Stimulated activated naive B cell treated with anti-CD40 and anti-IgM and Interleukin-4, amounts not matched to agents 10 μg/mL and 1 μg/mL and 100 μg/mL, for 72 hours (primary cell): ENCODE measurements at regions not wholly inside any gene's neighbourhood (a gene's known extent, or its start where the extent isn't known, plus 50 kb on each side); places are given as distances from the start of the nearest gene placed in this dataset.
A peak's percentile ranks its signal among the peaks of the same experiment; 100 is the strongest.

Source experiments
- ATAC-seq, 2 donors: fragments of 150-1000 bp; cut with Tn5 transposase; replicated peaks; 2 replicates each; pipeline ENCODE4 v1.10.0; 2021; ENCODE audit warnings: moderate library complexity in 1 of 2
- DNase-seq: peaks from one replicate; pipeline ENCODE4 v3.0.0; 2021
- H3K27ac Mint-ChIP-seq: one replicate; pipeline ENCODE4 v1.8.0; 2022; ENCODE audit warnings: mild to moderate bottlenecking, mixed read lengths
- H3K27me3 Mint-ChIP-seq, 2 donors: one replicate each; pipeline ENCODE4 v1.8.0; 2022; ENCODE audit warnings: mixed read lengths in 2 of 2
- H3K36me3 Mint-ChIP-seq, 2 donors: one replicate each; pipeline ENCODE4 v1.8.0; 2022; ENCODE audit warnings: mixed read lengths in 2 of 2, mild to moderate bottlenecking in 1 of 2
- H3K4me1 Mint-ChIP-seq, 2 donors: one replicate each; pipeline ENCODE4 v1.8.0; 2022; ENCODE audit warnings: mixed read lengths in 2 of 2, mild to moderate bottlenecking in 1 of 2
- H3K4me3 Mint-ChIP-seq, 2 donors: one replicate each; pipeline ENCODE4 v1.8.0; 2022; ENCODE audit warnings: mild to moderate bottlenecking in 2 of 2, mixed read lengths in 2 of 2, moderate library complexity in 1 of 2
- H3K9me3 Mint-ChIP-seq, 2 donors: one replicate each; pipeline ENCODE4 v1.8.0; 2022; ENCODE audit warnings: mixed read lengths in 2 of 2, mild to moderate bottlenecking in 1 of 2

DNA sequence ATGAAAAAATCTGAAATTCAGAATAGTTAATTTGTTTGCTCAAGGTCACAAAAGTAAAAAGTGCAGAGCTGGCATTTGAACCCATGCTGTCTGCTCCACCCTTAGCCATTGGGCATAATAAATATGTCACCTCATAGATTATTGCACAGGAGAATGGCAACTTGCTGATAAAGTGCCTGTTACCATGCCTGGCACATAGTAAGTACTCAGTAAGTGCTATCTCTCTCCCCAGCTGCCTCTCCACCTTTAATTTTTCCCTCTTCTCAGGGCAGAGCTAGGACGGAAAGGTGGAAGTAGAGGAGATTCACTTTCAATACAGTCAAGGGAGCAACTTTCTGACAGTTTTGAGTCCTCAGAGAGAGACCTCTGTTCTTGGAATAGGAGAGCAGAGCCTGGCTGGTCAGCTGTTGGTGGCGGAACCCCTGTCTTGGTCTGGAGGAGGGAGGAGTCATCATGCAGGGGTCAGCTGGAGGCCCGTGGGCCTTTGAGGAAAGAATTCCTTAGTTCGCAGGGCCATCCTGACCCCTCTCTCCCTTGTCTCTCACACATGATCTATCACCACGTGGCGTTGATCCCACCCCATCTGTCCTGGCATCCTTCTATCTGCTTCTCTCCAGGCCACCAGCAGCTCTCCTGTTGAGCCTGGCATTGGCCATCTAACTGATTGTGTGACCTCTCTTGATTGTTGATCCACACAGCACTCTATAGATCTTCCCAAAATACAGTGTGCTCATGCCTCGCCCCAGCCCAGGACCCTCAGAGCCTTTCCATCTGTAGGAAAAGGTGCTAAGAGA, 149.3 kb downstream of the RPLP1 start:
- Mint-ChIP-seq H3K36me3 (no peaks in the 10 kb centered on the region), H3K27me3 (peaks cover 51 to 56% of the 10 kb centered on the region in 2 donors), H3K4me3 (no peak overlapping the region), H3K4me1 (peaks cover 0 to 2% of the 10 kb centered on the region in 2 donors), H3K9me3 (peaks cover 0 to 2% of the 10 kb centered on the region in 2 donors), H3K27ac (no peak overlapping the region)
- ATAC-seq (no peak), DNase-seq (no peak)

- Mint-ChIP-seq H3K36me3 (no peaks in the 10 kb centered on the region), H3K9me3 (peaks cover 0 to under 1% of the 10 kb centered on the region in 2 donors), H3K27me3 (peaks cover 54 to 58% of the 10 kb centered on the region in 2 donors), H3K4me3 (no peak overlapping the region), H3K27ac (no peak overlapping the region), H3K4me1 (peaks cover 0 to 2% of the 10 kb centered on the region in 2 donors)
- DNase-seq (no peak), ATAC-seq (no peak)
These were observed 150.3 kb downstream of the RPLP1 start for GRCh38 chr15:69602921-69603320.

GRCh38 chr15:69603369-69604071, 150.9 kb downstream of the RPLP1 start:
- Mint-ChIP-seq H3K4me1 (peaks cover 0 to 2% of the 10 kb centered on the region in 2 donors), H3K4me3 (no peak overlapping the region), H3K9me3 (no peaks in the 10 kb centered on the region), H3K27me3 (peaks cover 50 to 53% of the 10 kb centered on the region in 2 donors), H3K27ac (no peak overlapping the region), H3K36me3 (no peaks in the 10 kb centered on the region)
- DNase-seq (no peak), ATAC-seq (no peak)

DNA sequence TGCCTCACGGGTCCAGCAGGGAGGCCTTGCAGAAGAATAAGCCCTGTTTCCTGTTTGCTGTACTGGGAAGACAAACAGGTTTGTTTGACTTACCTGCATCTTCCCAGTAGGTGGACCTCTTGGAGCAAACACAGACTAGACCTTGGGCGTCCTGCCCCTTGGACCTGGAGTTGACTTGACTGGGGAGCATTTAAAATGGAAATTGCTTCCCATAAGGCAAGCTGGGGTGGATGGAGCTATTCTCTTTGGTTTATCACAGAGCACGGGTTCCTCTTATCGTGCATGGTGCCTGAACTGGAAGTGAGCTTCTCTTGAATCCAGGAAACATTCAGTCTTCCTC, 151.4 kb downstream of the RPLP1 start:
- DNase-seq (no peak), ATAC-seq (no peak)
- Mint-ChIP-seq H3K36me3 (no peaks in the 10 kb centered on the region), H3K4me1 (peaks cover 0 to 2% of the 10 kb centered on the region in 2 donors), H3K4me3 (no peak overlapping the region), H3K27me3 (peaks cover 47 to 48% of the 10 kb centered on the region in 2 donors), H3K27ac (no peak overlapping the region), H3K9me3 (no peaks in the 10 kb centered on the region)

GRCh38 chr15:69606144-69606543, 153.5 kb downstream of the RPLP1 start:
- ATAC-seq, result no peak
- H3K4me1 Mint-ChIP-seq, result peaks cover 0 to 2% of the 10 kb centered on the region in 2 donors
- H3K36me3 Mint-ChIP-seq, result no peaks in the 10 kb centered on the region
- H3K9me3 Mint-ChIP-seq, result no peaks in the 10 kb centered on the region
- no peak overlapping the region for H3K27ac Mint-ChIP-seq
- DNase-seq, result no peak
- peaks cover 35 to 37% of the 10 kb centered on the region in 2 donors for H3K27me3 Mint-ChIP-seq
- H3K4me3 Mint-ChIP-seq, result no peak overlapping the region

DNA sequence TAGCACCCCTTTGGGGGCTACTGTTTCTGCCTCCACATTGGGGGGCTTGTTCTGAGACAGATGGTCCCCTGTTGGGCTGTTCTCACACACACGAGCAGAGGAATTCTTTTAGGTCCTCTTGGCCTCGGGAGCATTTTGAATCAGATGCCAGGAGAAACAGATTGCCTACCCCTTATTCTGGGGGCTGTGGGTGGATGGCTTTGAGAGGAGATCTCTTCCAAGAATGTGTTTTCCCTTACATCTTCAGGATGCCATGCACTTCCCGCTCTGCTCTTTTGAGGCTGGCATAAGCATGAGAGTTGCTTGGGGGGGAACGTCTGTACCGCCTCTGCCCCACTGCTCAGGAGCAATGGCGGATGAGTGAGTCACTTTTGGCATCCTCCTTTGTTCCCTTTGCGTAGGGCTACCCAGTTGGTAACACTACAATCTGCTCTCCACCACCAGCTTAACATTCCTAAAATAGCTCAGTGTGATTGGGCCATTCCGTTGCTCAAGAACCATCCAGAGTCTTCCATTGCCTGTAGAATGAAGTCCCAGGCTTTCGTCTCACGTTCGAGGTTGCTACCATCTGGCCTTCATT, 154.4 kb downstream of the RPLP1 start:
- Mint-ChIP-seq H3K27me3 (peaks cover 35 to 37% of the 10 kb centered on the region in 2 donors), H3K9me3 (no peaks in the 10 kb centered on the region), H3K27ac (no peak overlapping the region), H3K36me3 (no peaks in the 10 kb centered on the region), H3K4me3 (no peak overlapping the region), H3K4me1 (peaks cover 0 to 2% of the 10 kb centered on the region in 2 donors)
- DNase-seq (no peak), ATAC-seq (no peak)

- H3K27ac Mint-ChIP-seq, result no peak overlapping the region
- H3K27me3 Mint-ChIP-seq, result peaks cover 21 to 24% of the 10 kb centered on the region in 2 donors
- ATAC-seq (no peak), DNase-seq (no peak)
- peaks cover 0 to 2% of the 10 kb centered on the region in 2 donors for H3K4me1 Mint-ChIP-seq
- no peaks in the 10 kb centered on the region for H3K36me3 Mint-ChIP-seq
- H3K4me3 Mint-ChIP-seq, result no peak overlapping the region
- no peaks in the 10 kb centered on the region for H3K9me3 Mint-ChIP-seq
These were observed 156.0 kb downstream of the RPLP1 start for GRCh38 chr15:69608661-69609060.

- no peak for ATAC-seq
- H3K4me1 Mint-ChIP-seq, result peaks cover 0 to 2% of the 10 kb centered on the region in 2 donors
- no peaks in the 10 kb centered on the region for H3K9me3 Mint-ChIP-seq
- H3K27ac Mint-ChIP-seq, result no peak overlapping the region
- no peaks in the 10 kb centered on the region for H3K36me3 Mint-ChIP-seq
- no peak overlapping the region for H3K4me3 Mint-ChIP-seq
- peaks cover 16 to 24% of the 10 kb centered on the region in 2 donors for H3K27me3 Mint-ChIP-seq
- DNase-seq, result no peak
These were observed 156.6 kb downstream of the RPLP1 start for GRCh38 chr15:69609176-69609575.

- no peak for DNase-seq
- H3K27me3 Mint-ChIP-seq, result peaks cover 17 to 26% of the 10 kb centered on the region in 2 donors
- no peak overlapping the region for H3K27ac Mint-ChIP-seq
- no peaks in the 10 kb centered on the region for H3K9me3 Mint-ChIP-seq
- H3K4me3 Mint-ChIP-seq, result no peak overlapping the region
- no peaks in the 10 kb centered on the region for H3K36me3 Mint-ChIP-seq
- peaks cover 0 to 2% of the 10 kb centered on the region in 2 donors for H3K4me1 Mint-ChIP-seq
- ATAC-seq, result no peak
These were observed 157.2 kb downstream of the RPLP1 start for GRCh38 chr15:69609776-69610175.

DNA sequence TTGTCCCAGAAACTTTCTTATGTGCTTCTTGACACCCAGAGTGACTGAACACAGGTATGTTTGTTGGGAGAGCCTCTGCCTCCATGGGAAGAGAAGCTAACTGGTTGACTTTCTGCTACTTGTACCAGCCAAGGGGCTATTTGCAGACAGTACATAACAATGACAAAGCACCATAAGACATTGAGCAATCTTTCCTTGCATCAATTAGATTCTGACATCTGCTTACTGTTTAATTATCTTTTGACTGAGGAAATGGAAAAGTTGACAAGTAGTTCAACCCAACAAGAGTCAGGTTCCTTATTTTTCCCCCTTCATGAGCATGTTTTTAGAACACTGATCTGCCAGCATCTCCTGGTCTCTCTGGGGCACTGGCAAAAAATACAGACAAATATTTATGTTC, 157.7 kb downstream of the RPLP1 start:
- Mint-ChIP-seq H3K36me3 (no peaks in the 10 kb centered on the region), H3K27ac (no peak overlapping the region)
- peak in 1 of 2 donors; percentile 22 for ATAC-seq

DNA sequence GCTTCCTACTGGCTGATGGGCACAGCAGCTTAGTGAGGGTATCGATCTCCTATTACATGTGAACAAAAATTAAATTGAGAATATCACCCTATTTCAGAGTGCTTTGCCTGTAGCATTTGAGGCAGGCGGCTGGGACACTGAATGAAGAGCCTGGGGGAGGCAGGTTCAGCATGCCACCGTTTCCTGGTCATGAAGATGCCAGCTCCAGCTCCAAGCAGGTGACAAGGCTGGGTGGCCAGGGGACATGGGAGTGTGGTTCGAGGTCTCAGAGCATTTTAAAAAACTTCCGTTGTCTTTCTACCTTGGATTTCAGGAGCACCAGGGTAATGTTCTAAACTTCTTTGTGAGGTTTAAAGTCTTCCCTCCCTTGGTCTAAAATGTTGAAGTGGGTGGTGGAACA, 158.2 kb downstream of the RPLP1 start:
- ATAC-seq, result no peak
- H3K36me3 Mint-ChIP-seq, result no peaks in the 10 kb centered on the region
- H3K9me3 Mint-ChIP-seq, result no peaks in the 10 kb centered on the region
- DNase-seq, result no peak
- no peak overlapping the region for H3K4me3 Mint-ChIP-seq
- H3K27ac Mint-ChIP-seq, result no peak overlapping the region
- H3K4me1 Mint-ChIP-seq, result peaks cover 0 to 1% of the 10 kb centered on the region in 2 donors
- H3K27me3 Mint-ChIP-seq, result peaks cover 24 to 30% of the 10 kb centered on the region in 2 donors

More for the DNA sequence above, 157.7 kb downstream of the RPLP1 start:
- no peak for DNase-seq
- peaks cover 0 to 2% of the 10 kb centered on the region in 2 donors for H3K4me1 Mint-ChIP-seq
- no peak overlapping the region for H3K4me3 Mint-ChIP-seq
- no peaks in the 10 kb centered on the region for H3K9me3 Mint-ChIP-seq
- peaks cover 22 to 28% of the 10 kb centered on the region in 2 donors for H3K27me3 Mint-ChIP-seq

GRCh38 chr15:69612112-69612511, 159.5 kb downstream of the RPLP1 start:
- Mint-ChIP-seq H3K4me1 (no peaks in the 10 kb centered on the region), H3K4me3 (no peak overlapping the region), H3K27me3 (peaks cover 18 to 23% of the 10 kb centered on the region in 2 donors), H3K9me3 (no peaks in the 10 kb centered on the region), H3K36me3 (no peaks in the 10 kb centered on the region), H3K27ac (no peak overlapping the region)
- DNase-seq, result no peak
- ATAC-seq, result no peak

- no peak for DNase-seq
- Mint-ChIP-seq H3K36me3 (no peaks in the 10 kb centered on the region), H3K9me3 (no peaks in the 10 kb centered on the region), H3K4me3 (no peak overlapping the region), H3K4me1 (no peaks in the 10 kb centered on the region), H3K27ac (no peak overlapping the region), H3K27me3 (peaks cover 14 to 18% of the 10 kb centered on the region in 2 donors)
- no peak for ATAC-seq
These were observed 160.6 kb downstream of the RPLP1 start for GRCh38 chr15:69613182-69613581.

- ATAC-seq, result no peak
- no peak for DNase-seq
- no peaks in the 10 kb centered on the region for H3K9me3 Mint-ChIP-seq
- peaks cover 19 to 22% of the 10 kb centered on the region in 2 donors for H3K27me3 Mint-ChIP-seq
- H3K36me3 Mint-ChIP-seq, result no peaks in the 10 kb centered on the region
- no peaks in the 10 kb centered on the region for H3K4me1 Mint-ChIP-seq
- no peak overlapping the region for H3K4me3 Mint-ChIP-seq
- H3K27ac Mint-ChIP-seq, result no peak overlapping the region
These were observed 161.4 kb downstream of the RPLP1 start for GRCh38 chr15:69613988-69614387.
